NCI-H510A treated with DMSO at 0.1 percent for 48 hours (cell line): ENCODE measurements at regions not wholly inside any gene's neighbourhood (a gene's known extent, or its start where the extent isn't known, plus 50 kb on each side); places are given as distances from the start of the nearest gene placed in this dataset.
"Not testable (repeated sequence)": the region's sequence is repeated elsewhere in the genome, so short reads cannot be mapped to it uniquely, and the experiment has no call there.

Source experiments
- DNase-seq: peaks from one replicate; lab custom pipeline; 2025; lab: John Stamatoyannopoulos, UW

GRCh38 chr1:98575955-98576354, 85.6 kb upstream of the SNX7 start:
- DNase-seq, result no peak

GRCh38 chr1:98565951-98566350, 95.6 kb upstream of the SNX7 start:
- no peak for DNase-seq

GRCh38 chr1:98559291-98559690, 102.2 kb upstream of the SNX7 start:
- no peak for DNase-seq

GRCh38 chr1:98557895-98558294, 103.6 kb upstream of the SNX7 start:
- DNase-seq, result no peak

- DNase-seq, result peak; percentile 1
These were observed 104.9 kb upstream of the SNX7 start for GRCh38 chr1:98556521-98557158.

- DNase-seq, result no peak
These were observed 105.7 kb upstream of the SNX7 start for GRCh38 chr1:98555814-98556213.

- DNase-seq, result not testable (repeated sequence)
These were observed 108.9 kb upstream of the SNX7 start for GRCh38 chr1:98552576-98553074.

- DNase-seq, result no peak
These were observed 111.4 kb upstream of the SNX7 start for GRCh38 chr1:98550076-98550475.

- no peak for DNase-seq
These were observed 115.2 kb upstream of the SNX7 start for GRCh38 chr1:98546319-98546718.

GRCh38 chr1:98538106-98538505, 123.4 kb upstream of the SNX7 start:
- DNase-seq, result no peak

- no peak for DNase-seq
These were observed 138.3 kb upstream of the SNX7 start for GRCh38 chr1:98523256-98523655.

- no peak for DNase-seq
These were observed 145.2 kb upstream of the SNX7 start for GRCh38 chr1:98516306-98516705.

GRCh38 chr1:98515744-98516143, 145.8 kb upstream of the SNX7 start:
- no peak for DNase-seq

- DNase-seq, result not testable (repeated sequence)
These were observed 149.3 kb upstream of the SNX7 start for GRCh38 chr1:98512216-98512615.

- no peak for DNase-seq
These were observed 157.8 kb upstream of the SNX7 start for GRCh38 chr1:98503771-98504170.

GRCh38 chr1:98502937-98503336, 158.6 kb upstream of the SNX7 start:
- no peak for DNase-seq

- no peak for DNase-seq
These were observed 161.2 kb upstream of the SNX7 start for GRCh38 chr1:98500324-98500723.

GRCh38 chr1:98498651-98499050, 162.9 kb upstream of the SNX7 start:
- DNase-seq, result no peak

- no peak for DNase-seq
These were observed 164.0 kb upstream of the SNX7 start for GRCh38 chr1:98497497-98497896.

- no peak for DNase-seq
These were observed 165.1 kb upstream of the SNX7 start for GRCh38 chr1:98496256-98496995.

- DNase-seq, result no peak
These were observed 168.1 kb upstream of the SNX7 start for GRCh38 chr1:98493469-98493868.

GRCh38 chr1:98490099-98490498, 171.4 kb upstream of the SNX7 start:
- DNase-seq, result no peak

- DNase-seq, result no peak
These were observed 173.9 kb upstream of the SNX7 start for GRCh38 chr1:98487620-98488019.

- DNase-seq, result no peak
These were observed 178.9 kb upstream of the SNX7 start for GRCh38 chr1:98482611-98483010.
